ENCODE measurements at regions not wholly inside any gene's neighbourhood (a gene's known extent, or its start where the extent isn't known, plus 50 kb on each side); places are given as distances from the start of the nearest gene placed in this dataset.

DNA sequence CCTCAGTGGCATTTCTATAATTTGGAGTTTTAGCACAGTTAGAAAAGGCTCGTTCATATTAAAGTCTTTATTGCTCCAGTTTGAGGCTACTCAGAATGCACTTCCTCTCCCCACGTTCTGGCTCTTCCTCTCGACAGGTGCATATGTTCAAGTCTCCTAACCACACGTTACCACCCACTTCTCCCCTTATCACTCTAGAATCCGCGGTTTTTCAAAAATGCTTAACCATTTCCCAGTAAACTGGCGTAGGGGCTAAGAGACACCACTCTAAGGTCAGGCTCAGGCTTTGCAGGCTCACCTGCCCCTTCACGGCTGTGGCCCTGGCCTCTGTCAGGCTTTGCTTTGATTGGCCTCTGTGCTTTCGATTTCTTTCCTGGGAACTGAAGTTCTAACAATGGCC, 383.6 kb downstream of the GLRX3 start:
- no peak for DNase-seq

DNA sequence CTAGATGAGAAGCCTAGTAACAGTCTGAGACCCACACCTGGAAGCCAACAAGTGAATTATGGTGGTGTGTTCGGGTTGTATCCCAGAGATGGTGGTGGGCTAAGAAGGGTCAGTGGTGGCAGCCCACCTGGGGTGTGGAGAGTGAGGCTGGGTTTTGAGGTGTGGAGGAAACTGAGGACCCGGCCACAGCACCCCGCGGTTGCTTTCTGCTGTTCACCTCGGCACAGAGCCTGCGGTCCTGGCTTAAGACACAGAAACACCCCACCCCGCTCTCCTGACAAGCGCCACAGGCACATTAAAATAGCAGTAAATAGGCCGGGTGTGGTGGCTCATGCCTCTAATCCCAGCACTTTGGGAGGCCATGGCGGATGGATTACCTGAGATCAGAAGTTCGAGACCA, 395.1 kb downstream of the GLRX3 start:
- no peak for DNase-seq

DNA sequence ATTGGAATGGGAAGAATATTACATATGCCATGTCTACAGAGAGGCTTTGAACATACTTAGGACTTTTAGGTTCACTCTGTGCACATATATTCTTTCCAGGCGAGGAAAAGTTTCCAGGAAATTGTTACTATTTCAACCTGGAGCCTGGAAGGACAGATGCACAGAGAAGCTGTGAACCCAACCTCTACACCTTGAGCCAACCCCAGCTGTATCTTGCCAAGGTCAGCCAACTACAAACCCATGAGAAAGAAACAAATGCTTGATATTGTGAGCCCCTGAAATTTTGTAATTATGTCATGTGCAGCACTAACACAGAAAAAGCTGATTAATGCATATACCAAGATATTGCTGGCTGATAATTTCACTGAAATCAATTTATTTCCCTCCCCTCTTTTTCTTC, 404.9 kb downstream of the GLRX3 start:
- DNase-seq, result no peak

DNA sequence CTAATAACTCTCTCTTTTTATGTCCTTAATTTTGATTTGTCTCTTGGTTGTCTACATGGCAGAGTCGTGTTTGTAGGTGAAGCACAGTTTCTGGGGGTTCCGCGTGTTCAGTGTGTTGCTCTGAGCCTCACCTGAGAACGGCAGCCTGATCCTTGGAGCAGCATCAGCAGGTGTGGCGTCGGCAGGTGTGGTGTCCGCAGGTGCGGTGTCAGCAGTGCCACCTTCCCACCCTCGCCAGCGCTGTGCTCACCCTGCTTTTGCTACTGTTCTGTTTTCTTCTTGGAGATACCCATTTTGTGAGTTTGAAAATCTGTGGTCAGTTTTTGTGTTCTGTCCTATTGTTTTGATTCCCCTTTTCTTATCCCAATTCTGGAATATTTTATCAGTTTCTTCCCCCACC, 406.6 kb downstream of the GLRX3 start:
- no peak for DNase-seq

DNA sequence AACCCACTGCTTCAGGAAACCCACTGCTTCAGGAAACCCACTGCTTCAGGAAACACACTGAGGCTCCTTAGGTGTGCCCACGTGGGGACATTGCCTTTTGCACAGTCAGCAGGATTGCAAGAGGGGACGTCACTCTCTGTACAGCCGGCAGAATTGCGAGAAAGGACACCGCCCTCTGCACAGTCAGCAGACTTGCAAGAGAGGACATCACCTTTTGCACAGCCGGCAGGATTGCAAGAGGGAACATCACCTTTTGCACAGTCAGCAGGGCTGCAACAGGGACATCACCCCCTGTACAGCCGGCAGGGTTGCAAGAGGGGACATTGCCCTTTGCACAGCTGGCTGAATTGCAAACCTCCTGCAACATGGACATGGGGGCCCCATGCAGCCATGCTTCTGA, 407.6 kb downstream of the GLRX3 start:
- DNase-seq, result no peak

DNA sequence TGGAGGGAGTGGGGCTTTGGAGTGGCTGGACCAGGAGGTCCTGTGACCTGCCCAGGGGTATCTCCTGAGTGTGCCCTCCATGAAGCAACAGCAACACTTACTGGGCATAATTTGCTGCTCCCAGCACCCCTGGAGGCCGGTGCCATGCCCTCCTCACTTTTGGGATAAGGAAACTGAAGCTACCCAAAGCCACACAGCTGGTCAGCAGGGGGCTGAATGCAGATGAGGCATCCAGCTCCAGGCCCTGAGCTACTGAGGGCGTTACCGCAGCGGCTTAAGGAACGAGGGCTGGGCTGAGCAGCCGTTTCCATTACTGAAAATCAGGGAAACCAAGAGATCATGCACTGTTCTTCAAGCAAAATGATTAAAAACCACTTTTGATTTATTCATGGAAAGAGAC, 408.9 kb downstream of the GLRX3 start:
- no peak for DNase-seq

DNA sequence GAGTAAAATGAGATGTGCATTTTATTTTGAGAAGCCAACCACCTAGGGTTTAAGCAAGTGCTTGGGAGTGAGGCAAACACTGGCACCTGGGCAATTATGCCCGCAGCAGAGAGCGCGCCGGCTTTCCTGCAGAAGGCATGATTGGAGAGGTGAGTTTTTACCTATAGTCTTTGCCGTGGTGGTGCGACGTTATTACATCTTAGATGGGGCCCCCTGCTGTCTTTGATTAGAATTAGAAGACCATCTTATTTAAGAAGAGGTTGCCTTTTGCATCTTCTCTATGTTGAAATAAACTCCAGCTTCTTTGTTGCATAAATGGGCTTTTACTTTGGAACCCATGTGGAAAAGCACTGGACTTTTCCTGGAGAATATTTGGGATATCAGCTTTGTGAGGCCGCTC, 409.5 kb downstream of the GLRX3 start:
- DNase-seq, result no peak

DNA sequence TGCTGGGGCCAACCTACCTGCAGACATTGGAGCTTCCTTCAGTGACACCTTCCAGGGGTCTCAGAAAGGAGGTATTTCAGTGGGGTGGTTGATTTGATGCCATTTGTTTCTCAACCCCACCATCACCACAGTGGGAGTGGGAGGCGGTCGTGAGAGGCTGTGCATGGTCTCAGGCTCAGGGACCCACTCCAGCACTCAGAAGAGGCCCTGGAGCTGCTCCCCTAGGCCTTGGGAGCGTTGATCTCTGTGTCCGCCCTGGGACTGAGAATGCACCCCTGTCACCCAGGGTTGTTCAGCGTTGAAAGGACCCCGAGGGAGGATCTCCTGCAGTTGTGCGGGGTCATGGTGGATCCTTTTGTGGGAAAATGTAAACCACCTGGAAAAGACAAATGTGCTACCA, 410.6 kb downstream of the GLRX3 start:
- DNase-seq, result no peak

DNA sequence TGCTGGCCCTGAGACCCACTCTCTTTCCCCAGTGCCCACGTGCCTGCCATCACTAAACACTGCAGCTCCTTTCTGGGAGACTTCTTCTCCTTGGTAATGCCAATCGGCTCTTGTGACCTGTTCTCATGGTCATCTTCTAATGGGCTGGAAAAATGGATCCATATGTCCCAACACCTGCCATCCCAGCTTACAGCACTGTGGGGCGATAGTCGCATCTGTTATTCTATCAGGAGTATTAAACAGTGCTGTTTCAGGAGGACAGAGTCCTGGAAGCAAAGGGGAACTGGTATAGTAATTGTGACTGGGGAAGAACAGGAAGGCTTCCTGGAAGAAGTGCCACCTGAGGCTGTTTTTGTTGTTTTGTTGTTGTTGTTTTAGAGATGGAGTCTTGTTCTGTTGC, 411.2 kb downstream of the GLRX3 start:
- no peak for DNase-seq

DNA sequence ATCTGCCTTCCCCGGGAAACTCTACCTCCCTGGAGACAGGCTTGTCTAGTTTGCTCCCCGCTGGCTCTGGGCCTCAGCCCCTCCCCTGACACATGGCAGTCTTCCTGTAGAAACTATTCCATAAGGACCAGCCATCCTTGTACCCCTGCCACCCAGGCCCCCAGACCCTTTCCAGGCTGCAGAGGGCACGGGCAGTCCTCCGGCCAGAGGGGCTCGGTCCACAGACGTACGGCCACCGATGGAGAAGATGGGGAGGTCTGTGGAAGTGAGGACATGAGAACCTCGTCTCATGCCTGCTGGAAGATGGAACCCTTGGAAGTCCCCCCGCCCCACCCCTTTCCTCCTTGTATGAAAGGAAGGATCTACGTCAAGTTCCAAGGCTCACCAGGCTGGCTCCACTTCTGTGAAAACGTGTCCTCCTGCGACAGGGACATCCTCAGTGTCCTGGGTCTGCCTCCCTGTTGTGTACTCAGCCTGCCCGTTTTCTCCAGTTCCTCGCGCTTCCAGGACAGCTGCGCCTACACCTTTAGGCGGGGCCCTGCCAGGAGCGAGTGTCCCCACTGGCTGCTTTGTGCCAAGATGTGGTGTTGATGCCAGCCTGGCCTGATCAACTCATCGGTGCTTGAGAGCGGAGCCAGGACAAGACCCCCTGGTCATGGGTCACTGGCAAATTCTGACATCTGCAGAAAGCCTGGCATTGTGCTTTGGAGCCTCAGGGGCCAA, 414.9 kb downstream of the GLRX3 start:
- DNase-seq, result no peak

DNA sequence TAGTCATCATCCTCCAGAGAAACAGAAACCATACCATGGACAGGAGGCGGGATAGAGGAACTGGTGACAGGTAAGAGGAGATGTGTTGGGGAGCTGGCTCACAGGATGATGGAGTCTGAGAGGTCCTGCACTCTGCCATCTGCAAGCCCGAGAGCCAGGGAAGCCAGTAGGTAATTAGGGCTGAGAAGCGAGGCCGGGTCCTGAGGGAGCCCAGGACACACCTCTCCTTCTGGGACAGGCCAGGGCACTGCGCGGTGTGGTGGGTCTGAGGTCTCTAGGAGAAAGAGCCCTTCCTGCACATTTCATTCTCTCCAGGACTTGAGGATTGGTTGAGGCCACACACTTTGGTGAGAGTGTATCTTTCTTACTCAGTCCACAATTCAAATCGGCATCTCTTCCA, 415.5 kb downstream of the GLRX3 start:
- DNase-seq, result no peak

DNA sequence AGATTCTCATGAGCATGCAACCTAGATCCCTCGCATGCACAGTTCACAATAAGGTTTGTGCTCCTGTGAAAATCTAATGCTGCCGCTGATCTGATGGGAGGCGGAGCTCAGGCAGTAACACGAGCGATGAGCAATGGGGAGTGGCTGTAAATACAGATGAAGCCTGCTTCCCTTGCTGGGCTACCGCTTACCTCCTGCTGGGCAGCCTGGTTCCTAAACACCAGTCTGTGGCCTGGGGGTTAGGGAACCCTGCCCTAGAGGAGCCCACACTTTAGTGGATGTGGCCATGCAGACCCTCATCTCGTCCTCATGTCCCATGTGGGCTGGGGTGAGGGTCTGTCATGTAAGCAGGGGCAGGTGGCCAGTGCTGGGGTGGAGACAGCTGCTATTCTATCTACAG, 417.6 kb downstream of the GLRX3 start:
- no peak for DNase-seq

DNA sequence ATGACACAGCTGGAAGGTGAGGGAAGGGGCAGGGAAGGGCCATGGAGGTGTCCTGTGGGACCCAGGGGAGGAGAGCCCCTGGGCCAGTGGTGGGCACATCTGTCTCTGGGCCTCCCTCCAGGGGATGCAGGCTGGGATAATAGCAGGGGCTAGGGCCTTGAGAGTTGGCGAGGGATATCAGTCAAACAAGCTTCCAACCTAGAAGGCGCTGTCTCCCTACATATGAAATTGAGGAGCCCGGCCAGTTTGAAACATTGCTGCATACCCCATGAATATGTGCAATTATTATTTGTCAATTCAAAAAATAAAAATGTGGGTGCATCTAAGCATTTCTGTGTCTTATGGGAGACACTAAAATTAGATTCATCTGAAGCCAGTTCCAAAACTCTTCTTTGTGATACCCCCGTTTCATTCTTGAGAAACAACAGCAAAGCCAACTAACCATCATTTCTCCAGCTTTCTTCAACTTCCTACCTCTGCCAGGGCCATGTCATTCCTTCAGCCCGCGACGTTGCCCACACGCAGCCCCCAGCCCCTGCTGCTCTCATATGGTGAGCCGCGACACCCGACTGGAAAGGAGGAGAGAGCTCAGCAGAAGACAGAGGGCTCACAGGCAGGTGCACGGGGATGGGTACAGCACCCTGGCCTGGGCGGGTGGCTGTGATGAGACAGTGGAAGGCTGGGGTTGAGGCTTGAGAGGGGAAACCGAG, 418.7 kb downstream of the GLRX3 start:
- DNase-seq, result no peak

DNA sequence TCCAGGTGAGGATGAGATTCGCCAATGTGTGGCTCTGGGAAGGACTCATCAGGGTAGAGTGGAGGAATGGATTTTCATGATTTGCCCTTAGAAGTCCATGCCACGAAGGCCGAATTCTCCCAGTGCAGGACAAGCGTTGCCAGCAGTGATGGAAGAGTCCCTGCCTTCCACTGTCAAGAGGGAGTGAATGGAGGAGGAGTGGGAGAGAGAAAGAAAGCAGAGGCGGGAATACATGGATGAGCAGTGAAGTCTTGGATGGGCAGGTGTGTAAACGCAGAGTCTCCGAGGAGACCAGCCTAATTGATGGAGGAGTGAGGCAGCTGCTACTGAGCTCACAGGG, 419.2 kb downstream of the GLRX3 start:
- no peak for DNase-seq

DNA sequence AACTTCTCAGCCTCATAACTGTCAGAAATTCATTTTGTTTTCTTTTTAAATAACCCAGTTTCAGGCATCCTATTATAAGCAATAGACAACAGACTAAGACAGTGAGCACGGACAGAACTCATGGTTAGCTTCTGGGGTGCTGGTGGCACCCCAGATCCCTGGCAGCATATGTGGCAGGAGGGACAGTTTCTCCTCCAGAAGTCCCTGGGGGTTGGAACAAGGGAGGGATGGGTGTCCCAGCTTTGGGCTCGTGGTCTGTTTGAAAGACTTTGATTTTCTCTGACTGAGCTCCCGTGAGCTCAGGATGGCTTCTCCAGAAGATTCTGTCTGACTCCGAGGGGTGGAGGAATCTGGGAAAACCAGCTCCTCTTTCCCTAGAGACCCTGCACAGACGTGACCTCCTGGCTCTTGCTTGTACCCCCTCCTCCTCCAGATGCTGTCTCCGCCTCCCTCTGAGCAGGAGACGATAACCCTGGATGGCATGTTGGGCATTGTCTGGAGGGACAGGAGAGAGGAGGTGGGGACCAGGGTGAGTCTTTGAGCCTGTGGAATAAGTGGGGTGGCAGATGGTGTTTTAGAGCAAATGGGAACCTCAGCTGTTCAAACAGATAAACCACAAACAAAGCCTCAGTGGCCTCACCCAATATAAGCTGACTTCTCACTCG, 421.1 kb downstream of the GLRX3 start:
- DNase-seq, result no peak

DNA sequence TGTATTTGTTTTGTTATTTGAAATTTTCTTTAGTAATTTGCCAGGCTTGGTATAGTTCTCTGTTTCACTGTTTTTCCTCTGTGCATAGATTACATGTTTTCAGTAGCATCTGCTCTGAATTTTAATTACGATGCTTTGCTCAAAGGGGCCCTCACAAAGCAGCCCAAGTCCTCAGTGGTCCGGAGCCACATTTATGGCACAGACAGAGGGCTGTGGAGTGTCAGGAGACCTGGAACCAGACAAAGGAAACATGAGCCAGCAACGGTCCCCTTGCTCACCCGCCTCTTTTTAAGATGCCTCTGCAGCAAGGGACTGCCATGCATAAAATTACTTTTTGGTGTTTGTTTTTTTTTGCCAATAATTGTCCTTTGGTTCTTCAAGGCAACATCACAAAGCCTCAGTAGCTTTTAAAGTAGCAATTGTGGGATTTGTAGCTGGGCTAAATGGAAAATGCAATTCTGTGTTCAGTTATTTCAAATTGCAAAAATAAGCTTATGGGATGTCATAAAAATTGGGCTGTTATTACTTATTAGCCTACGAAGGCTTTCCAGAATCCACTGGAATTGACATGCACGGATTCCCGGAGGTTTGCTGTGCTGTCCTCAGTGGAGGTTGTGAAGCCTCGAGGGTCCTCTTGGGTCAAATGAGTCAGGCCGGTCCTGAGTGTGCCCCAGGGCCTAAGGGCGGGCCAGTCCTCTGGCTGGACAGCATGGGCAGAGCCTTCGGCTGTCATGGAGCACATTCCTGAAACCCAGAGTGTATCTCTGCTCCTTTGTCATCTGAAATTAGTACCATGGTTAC, 422.8 kb downstream of the GLRX3 start:
- DNase-seq, result no peak

DNA sequence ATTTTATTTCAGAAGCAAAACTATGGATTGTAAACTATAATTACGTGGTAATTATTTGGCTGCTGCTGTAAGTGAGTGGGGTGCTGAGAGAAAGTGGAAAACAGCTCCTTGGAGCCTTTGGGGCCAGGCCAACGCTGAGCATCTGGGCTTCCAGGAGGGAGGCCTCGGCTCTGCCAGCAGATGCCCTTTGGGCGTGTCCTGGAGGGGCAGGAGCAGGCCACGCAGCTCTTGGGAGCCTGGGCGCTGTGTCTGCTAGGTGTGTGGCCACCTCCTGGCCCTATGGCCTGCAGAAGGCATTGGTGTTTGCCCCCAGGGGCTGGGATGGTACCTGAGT, 423.3 kb downstream of the GLRX3 start:
- no peak for DNase-seq

DNA sequence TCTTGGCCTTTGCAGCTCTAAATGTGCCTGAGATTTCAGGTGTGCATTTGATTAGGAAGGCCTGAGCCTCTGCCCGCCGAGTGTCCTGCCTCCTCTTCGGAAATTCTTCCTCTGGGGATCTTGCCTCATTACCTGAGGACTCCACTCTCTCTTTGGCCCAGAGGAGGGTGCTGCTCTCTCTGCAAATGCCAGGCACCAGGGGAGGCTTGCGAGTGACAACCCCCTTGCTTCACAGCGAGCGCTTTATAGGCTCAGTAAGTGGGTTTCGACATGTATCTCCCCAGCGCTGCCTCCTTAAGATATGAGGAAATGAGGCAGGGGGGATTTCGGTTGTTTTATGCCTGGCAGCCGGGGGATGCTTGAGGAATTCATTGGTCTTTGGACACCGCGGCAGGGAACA, 423.9 kb downstream of the GLRX3 start:
- DNase-seq, result no peak

DNA sequence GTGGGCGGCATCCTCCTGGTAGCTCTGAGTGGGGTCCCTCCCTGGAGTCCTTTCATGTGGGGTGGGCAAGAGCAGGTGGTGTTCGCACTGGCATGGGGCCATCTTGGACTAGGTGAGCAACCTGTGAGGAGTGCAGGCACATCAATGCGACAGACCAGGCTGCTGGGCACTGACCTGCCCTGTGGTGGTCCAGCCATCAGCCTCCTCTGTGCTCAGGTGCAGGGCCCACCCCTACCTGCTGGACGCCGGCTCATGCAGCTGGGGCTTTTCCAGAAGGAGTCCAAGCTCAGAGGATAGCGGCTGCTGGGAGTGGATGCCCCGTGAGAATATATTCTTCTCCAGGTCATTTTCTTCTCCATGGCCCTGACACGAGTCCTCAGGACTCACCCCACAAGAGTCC, 424.4 kb downstream of the GLRX3 start:
- no peak for DNase-seq

DNA sequence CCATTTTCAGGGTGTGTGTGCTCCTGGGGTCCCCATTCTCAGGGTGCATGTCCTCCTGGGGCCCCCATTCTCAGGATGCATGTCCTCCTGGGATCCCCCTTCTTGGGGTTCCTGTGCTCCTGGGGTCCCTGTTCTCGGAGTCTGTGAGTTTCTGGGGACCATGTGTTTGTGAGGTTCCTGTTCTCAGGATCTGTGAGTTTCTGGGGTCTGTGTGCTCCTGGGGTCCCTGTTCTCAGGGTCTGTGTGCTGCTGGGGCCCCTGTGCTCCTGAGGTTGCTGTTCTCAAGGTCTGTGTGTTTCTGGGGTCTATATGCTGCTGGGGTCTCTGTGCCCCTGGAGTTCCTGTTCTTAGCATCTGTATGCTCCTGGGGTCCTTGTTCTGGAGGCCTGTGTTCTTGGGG, 425.5 kb downstream of the GLRX3 start:
- no peak for DNase-seq

DNA sequence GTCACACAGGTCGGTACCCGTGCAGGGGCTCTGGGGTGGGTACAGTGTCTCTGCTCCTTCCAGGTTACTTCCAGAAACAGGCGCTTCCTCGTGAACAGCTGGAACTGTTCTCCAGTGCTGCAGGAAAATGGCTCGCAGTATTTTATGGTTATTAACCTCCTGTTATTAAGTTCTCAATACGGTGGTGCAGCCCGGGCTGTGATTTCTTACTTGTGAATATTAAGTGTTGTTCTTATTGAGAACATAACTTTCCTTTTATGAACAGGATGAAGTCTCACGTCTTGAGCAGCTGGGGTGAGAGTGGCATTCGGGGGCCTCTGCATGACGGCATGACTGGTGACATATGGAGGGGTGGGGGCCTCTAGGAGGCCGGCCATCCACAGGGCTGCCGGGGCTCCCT, 430.8 kb downstream of the GLRX3 start:
- no peak for DNase-seq

DNA sequence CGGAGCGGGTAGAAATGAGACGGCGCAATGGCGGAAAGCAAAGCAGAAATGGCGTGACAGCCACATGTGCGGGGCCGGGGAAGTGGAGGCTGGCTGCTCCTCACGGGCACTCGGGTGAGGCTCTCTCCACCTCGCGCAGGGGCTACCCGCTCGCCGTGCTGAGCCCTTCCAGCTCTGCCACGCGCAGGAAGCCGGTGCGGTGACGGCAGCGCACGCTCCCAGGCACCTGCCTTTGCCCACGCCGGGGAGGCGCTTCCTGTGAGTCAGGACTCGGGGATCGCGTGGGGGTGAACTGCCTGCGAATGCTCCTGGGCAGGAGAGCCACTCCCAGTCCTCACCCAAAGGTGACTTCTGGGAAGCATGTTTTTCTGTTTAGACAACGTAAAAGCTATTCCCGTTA, 431.2 kb downstream of the GLRX3 start:
- DNase-seq, result no peak

DNA sequence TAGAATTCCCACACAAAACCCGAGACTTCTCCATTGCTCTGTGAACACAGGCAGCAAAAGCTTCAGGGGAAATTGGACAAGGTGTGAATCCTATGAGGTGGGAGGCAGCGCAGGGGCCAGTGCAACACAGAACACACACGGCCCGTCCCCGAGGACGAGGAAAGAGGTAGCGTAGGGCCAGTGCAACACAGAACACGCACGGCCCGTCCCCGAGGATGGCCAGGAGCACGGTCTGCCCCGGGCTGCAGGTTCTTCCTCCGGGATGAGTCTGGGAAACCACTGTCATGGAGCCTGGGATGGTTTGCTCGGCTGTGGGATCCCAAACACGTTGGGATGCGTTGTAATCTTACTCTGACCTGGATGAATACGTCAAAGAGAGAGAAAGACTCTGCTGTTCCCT, 432.1 kb downstream of the GLRX3 start:
- no peak for DNase-seq

DNA sequence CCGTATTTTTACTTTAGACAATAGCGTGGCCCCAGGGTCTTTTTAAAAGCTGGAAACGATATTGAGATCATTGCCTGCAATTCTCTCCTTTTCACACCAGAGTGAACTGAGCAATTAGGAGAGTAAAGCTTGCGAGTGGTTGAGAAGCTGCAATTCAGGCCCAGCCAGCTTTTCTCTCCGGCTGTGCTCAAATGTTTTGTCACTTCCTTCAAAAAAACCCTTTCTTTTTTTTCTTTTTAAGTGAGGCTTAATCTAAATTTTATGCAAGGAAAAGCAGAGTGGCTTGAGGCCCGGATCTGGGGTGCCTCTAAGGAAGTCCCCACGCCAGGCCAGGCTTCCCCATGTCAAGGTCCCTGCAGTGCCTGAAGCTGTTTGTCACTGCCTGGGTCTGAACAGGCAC, 433.9 kb downstream of the GLRX3 start:
- DNase-seq, result no peak

Measured in activated naive CD4-positive, alpha-beta T cell (primary cell).